ENCODE measurements at regions not wholly inside any gene's neighbourhood (a gene's known extent, or its start where the extent isn't known, plus 50 kb on each side); places are given as distances from the start of the nearest gene placed in this dataset.

- TF ChIP-seq, protein P1, sequence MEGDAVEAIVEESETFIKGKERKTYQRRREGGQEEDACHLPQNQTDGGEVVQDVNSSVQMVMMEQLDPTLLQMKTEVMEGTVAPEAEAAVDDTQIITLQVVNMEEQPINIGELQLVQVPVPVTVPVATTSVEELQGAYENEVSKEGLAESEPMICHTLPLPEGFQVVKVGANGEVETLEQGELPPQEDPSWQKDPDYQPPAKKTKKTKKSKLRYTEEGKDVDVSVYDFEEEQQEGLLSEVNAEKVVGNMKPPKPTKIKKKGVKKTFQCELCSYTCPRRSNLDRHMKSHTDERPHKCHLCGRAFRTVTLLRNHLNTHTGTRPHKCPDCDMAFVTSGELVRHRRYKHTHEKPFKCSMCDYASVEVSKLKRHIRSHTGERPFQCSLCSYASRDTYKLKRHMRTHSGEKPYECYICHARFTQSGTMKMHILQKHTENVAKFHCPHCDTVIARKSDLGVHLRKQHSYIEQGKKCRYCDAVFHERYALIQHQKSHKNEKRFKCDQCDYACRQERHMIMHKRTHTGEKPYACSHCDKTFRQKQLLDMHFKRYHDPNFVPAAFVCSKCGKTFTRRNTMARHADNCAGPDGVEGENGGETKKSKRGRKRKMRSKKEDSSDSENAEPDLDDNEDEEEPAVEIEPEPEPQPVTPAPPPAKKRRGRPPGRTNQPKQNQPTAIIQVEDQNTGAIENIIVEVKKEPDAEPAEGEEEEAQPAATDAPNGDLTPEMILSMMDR (IDR thresholded peaks at IDR 0.05), result no peak
- TF ChIP-seq POLR2A (IDR thresholded peaks at IDR 0.05), result no peak
Observed at GRCh38 chr11:69351460-69351859, 57.5 kb downstream of the MYEOV start.

Measured in lower leg skin (tissue), 3 donors.